ENCODE measurements at regions not wholly inside any gene's neighbourhood (a gene's known extent, or its start where the extent isn't known, plus 50 kb on each side); places are given as distances from the start of the nearest gene placed in this dataset.

GRCh38 chr12:4011597-4011996 is 138.4 kb upstream of the PARP11 start:
- no peak overlapping the region for H3K4me3 ChIP-seq (ENCODE audit: low read depth, low read length)
- no peak for DNase-seq (ENCODE audit: low read depth)
- TF ChIP-seq CTCF (IDR thresholded peaks at IDR 0.05; ENCODE audit: insufficient read depth, low read length), result no peak

- DNase-seq (ENCODE audit: low read depth), result no peak
These were observed 136.9 kb upstream of the PARP11 start for GRCh38 chr12:4009979-4010704.

GRCh38 chr12:4006743-4007142 is 133.5 kb upstream of the PARP11 start:
- no peak overlapping the region for H3K4me3 ChIP-seq (ENCODE audit: low read depth, low read length)
- no peak for DNase-seq (ENCODE audit: low read depth)
- no peak for TF ChIP-seq CTCF (IDR thresholded peaks at IDR 0.05; ENCODE audit: insufficient read depth, low read length)

More at GRCh38 chr12:4009979-4010704, 136.9 kb upstream of the PARP11 start:
- no peak for TF ChIP-seq CTCF (IDR thresholded peaks at IDR 0.05; ENCODE audit: insufficient read depth, low read length)
- no peak overlapping the region for H3K4me3 ChIP-seq (ENCODE audit: low read depth, low read length)

GRCh38 chr12:4005851-4006430 is 132.7 kb upstream of the PARP11 start:
- no peak for TF ChIP-seq CTCF (IDR thresholded peaks at IDR 0.05; ENCODE audit: insufficient read depth, low read length)
- no peak overlapping the region for H3K4me3 ChIP-seq (ENCODE audit: low read depth, low read length)
- no peak for DNase-seq (ENCODE audit: low read depth)

- no peak for TF ChIP-seq CTCF (IDR thresholded peaks at IDR 0.05; ENCODE audit: insufficient read depth, low read length)
These were observed 130.4 kb upstream of the PARP11 start for GRCh38 chr12:4003576-4003975.

GRCh38 chr12:4002601-4003000 is 129.4 kb upstream of the PARP11 start:
- DNase-seq (ENCODE audit: low read depth), result no peak
- TF ChIP-seq CTCF (IDR thresholded peaks at IDR 0.05; ENCODE audit: insufficient read depth, low read length), result no peak
- H3K4me3 ChIP-seq (ENCODE audit: low read depth, low read length), result no peak overlapping the region

More at GRCh38 chr12:4003576-4003975, 130.4 kb upstream of the PARP11 start:
- H3K4me3 ChIP-seq (ENCODE audit: low read depth, low read length), result no peak overlapping the region
- no peak for DNase-seq (ENCODE audit: low read depth)

Measured in fibroblast of the aortic adventitia (primary cell).